HepG2 (cell line): ENCODE measurements at regions not wholly inside any gene's neighbourhood (a gene's known extent, or its start where the extent isn't known, plus 50 kb on each side); places are given as distances from the start of the nearest gene placed in this dataset.

Experiments
- ATF3 ChIP-seq: sonication (generic); formaldehyde crosslinking; IDR thresholded peaks from 2 replicates; pipeline ENCODE4 v1.4.0; 2020; ENCODE audit warnings: missing genetic modification reagents
- CTCF ChIP-seq: sonication (generic); formaldehyde crosslinking; IDR thresholded peaks from 2 replicates; pipeline ENCODE4 v1.5.0; 2020; ENCODE audit warnings: mild to moderate bottlenecking, missing genetic modification reagents, moderate library complexity
- KAT2B ChIP-seq: fragments of 150-350 bp; IDR thresholded peaks from 2 replicates; pipeline ENCODE4 v1.6.1; 2014; ENCODE audit warnings: low read depth, low read length, borderline replicate concordance
- POLR2A ChIP-seq, 2 experiments: IDR thresholded peaks; 2 replicates each; pipeline ENCODE4 v1.6.1; 2011; ENCODE audit warnings: low read depth in 2 of 2, low read length in 2 of 2, mild to moderate bottlenecking in 1 of 2, moderate library complexity in 1 of 2; ENCODE audit not compliant: insufficient read depth in 1 of 2
- RNF2 ChIP-seq: fragments of 450-650 bp; conservative IDR thresholded peaks from 2 replicates; pipeline ENCODE4 v1.6.1; 2016; ENCODE audit warnings: low read depth
- SMARCC2 ChIP-seq: fragments of 450-650 bp; IDR thresholded peaks from 2 replicates; pipeline ENCODE4 v1.6.1; 2017; ENCODE audit warnings: antibody characterized with exemption, mild to moderate bottlenecking
- ZNF3 ChIP-seq: IDR thresholded peaks from 2 replicates; pipeline ENCODE4 v1.7.0; 2017; ENCODE audit warnings: inconsistent platforms
- ZNF343 ChIP-seq: sonication (generic); formaldehyde crosslinking; IDR thresholded peaks from 2 replicates; pipeline ENCODE4 v1.4.0; 2020; ENCODE audit warnings: mild to moderate bottlenecking, missing genetic modification reagents
- ZNF546 ChIP-seq: sonication (generic); formaldehyde crosslinking; conservative IDR thresholded peaks from 2 replicates; pipeline ENCODE4 v1.8.1; 2023; ENCODE audit warnings: mild to moderate bottlenecking, missing genetic modification reagents
- ZNF670 ChIP-seq: sonication (generic); formaldehyde crosslinking; IDR thresholded peaks from 2 replicates; pipeline ENCODE4 v1.8.0; 2022; ENCODE audit warnings: mild to moderate bottlenecking, missing genetic modification reagents, borderline replicate concordance
- ZNF687 ChIP-seq: sonication (generic); formaldehyde crosslinking; IDR thresholded peaks from 2 replicates; pipeline ENCODE4 v1.5.1; 2020; ENCODE audit warnings: mild to moderate bottlenecking, missing genetic modification reagents, moderate library complexity

GRCh38 chr9:73219985-73220626 lies 68.4 kb downstream of the ANXA1 start:
- TF ChIP-seq CTCF (CRISPR knock-in tag) (no peak), RNF2 (no peak), SMARCC2 (no peak), ZNF546 (CRISPR knock-in tag) (no peak), ZNF343 (CRISPR knock-in tag) (no peak), KAT2B (no peak), ZNF687 (CRISPR knock-in tag) (no peak), POLR2A (IDR thresholded peaks at IDR 0.05; ENCODE audit: insufficient read depth in 1 of 2, low read depth in 2 of 2, low read length in 2 of 2) (no peak), ZNF670 (CRISPR knock-in tag) (no peak), ATF3 (no peak), ZNF3 (CRISPR knock-in tag) (no peak)
